LNCAP (cell line): ENCODE measurements at regions not wholly inside any gene's neighbourhood (a gene's known extent, or its start where the extent isn't known, plus 50 kb on each side); places are given as distances from the start of the nearest gene placed in this dataset.

ENCODE experiments used
- TF ChIP-seq, protein P1 (sequence below): fragments of 450-650 bp; IDR thresholded peaks from 2 replicates; pipeline ENCODE4 v1.5.1; 2017; ENCODE audit warnings: mild to moderate bottlenecking

DNA sequence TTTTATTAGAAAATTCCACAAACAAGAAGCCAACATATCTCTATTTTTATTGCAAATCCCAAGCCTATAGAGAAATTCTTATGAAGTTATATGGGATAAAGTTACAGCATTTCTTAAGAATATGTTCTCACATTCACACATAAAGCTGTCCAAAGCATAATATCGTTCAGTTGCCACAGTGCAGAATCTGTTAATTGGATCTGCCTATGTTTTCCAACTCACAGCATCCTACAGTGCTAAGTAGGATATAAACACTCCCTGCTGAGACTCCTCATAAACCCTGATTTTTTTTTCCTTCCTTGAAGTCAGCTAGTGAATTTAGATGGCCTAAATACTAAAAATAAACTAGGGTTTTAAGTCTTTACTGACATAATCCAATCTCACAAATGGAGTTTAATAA lies 307.9 kb downstream of the PDGFC start:
- TF ChIP-seq, protein P1, sequence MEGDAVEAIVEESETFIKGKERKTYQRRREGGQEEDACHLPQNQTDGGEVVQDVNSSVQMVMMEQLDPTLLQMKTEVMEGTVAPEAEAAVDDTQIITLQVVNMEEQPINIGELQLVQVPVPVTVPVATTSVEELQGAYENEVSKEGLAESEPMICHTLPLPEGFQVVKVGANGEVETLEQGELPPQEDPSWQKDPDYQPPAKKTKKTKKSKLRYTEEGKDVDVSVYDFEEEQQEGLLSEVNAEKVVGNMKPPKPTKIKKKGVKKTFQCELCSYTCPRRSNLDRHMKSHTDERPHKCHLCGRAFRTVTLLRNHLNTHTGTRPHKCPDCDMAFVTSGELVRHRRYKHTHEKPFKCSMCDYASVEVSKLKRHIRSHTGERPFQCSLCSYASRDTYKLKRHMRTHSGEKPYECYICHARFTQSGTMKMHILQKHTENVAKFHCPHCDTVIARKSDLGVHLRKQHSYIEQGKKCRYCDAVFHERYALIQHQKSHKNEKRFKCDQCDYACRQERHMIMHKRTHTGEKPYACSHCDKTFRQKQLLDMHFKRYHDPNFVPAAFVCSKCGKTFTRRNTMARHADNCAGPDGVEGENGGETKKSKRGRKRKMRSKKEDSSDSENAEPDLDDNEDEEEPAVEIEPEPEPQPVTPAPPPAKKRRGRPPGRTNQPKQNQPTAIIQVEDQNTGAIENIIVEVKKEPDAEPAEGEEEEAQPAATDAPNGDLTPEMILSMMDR = no peak

GRCh38 chr4:156662921-156663320 lies 308.7 kb downstream of the PDGFC start:
- TF ChIP-seq, protein P1 = no peak

- TF ChIP-seq, protein P1 = no peak
Measured at GRCh38 chr4:156661555-156661954, 310.0 kb downstream of the PDGFC start.

DNA sequence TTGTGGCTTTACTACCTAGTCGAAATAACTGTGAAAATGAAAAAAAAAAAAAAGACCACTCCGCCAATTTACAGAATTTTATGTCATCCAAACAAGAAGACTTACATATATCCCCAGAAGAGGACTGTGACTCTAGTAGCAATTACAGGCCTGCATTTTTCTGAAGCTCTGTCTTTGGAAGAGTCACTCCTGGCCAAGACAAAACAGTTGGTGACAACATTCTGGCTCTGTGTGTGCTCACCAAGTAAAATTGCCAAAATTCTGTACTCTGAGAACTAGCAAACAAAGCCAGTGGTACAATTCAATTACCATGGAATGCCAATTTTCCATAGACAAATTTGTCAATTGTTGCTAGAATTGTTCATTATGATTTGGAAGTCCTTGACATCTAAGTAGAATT lies 311.1 kb downstream of the PDGFC start:
- TF ChIP-seq, protein P1 = no peak

- TF ChIP-seq, protein P1 = no peak
Measured at GRCh38 chr4:156659983-156660382, 311.6 kb downstream of the PDGFC start.

DNA sequence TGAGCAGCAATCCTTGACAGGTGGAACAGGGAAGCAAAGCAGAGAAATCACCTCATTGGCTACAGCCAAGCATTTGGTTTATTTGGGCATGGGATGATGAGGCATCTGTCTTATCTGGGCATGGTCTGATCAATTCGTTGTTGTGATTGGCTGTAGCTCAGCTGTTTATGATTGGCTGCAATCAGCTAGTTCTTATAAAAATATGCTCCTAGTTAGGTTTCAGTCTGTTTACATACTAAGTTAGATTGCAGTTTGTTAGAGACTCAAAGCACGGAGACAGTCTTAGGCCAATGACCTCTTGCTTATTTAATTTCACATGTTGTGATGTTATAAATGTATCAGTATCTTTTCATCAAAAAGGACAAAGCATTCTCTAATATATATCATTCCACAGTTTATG lies 312.0 kb downstream of the PDGFC start:
- TF ChIP-seq, protein P1 = no peak

- TF ChIP-seq, protein P1 = no peak
Measured at GRCh38 chr4:156656896-156657295, 314.7 kb downstream of the PDGFC start.

DNA sequence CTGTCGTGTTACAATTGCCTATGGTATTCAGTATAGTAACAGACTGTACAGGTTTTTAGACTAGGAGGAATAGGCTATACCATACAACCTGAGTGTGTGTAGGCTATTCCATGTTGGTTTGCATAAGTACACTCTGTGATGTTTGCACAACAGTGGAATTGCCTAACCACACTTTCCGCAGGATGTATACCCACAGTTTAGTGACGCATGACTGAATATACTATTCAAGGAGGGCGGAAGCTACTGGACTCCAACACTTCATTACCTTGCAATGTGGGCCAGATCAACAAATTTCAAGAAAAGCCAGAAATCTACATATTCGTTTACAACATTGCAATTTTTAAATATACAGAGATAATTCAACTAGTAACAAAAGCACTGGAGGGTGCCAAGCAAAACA lies 317.2 kb downstream of the PDGFC start:
- TF ChIP-seq, protein P1 = no peak
